Left ventricle myocardium inferior (tissue), 1 donor: ENCODE measurements at regions not wholly inside any gene's neighbourhood (a gene's known extent, or its start where the extent isn't known, plus 50 kb on each side); places are given as distances from the start of the nearest gene placed in this dataset.
"Not testable (repeated sequence)": the region's sequence is repeated elsewhere in the genome, so short reads cannot be mapped to it uniquely, and the experiment has no call there.

Source experiments
- DNase-seq: peaks from one replicate; pipeline ENCODE4 v3.0.0-alpha.2; 2020
- H3K27ac ChIP-seq: fragments of 200-600 bp; replicated peaks from 2 replicates; pipeline ENCODE4 v1.8.0; 2021
- H3K27me3 ChIP-seq: fragments of 200-600 bp; 2 replicates; pipeline ENCODE4 v1.8.0; 2021; ENCODE audit warnings: low read depth
- H3K36me3 ChIP-seq: fragments of 200-600 bp; 2 replicates; pipeline ENCODE4 v1.8.0; 2021
- H3K4me1 ChIP-seq: fragments of 200-600 bp; 2 replicates; pipeline ENCODE4 v1.8.0; 2021
- H3K4me3 ChIP-seq: fragments of 200-600 bp; 2 replicates; pipeline ENCODE4 v1.8.0; 2021; ENCODE audit warnings: mild to moderate bottlenecking, moderate library complexity
- H3K9me3 ChIP-seq: fragments of 200-600 bp; replicated peaks from 2 replicates; pipeline ENCODE4 v1.8.0; 2021
- intact Hi-C: fragments of 100-400 bp; cut with micrococcal nuclease; formaldehyde crosslinking; loops from one replicate; pipeline ENCODE4 v1.11.0; 2022
- TF ChIP-seq, protein P1 (sequence below): fragments of 200-600 bp; IDR thresholded peaks from 2 replicates; pipeline ENCODE4 v1.8.0; 2021; ENCODE audit warnings: antibody characterized with exemption, mild to moderate bottlenecking, borderline replicate concordance
- donor health status: DM: no; HTN: yes; CAD: no; lungs with severe emphysema.

DNA sequence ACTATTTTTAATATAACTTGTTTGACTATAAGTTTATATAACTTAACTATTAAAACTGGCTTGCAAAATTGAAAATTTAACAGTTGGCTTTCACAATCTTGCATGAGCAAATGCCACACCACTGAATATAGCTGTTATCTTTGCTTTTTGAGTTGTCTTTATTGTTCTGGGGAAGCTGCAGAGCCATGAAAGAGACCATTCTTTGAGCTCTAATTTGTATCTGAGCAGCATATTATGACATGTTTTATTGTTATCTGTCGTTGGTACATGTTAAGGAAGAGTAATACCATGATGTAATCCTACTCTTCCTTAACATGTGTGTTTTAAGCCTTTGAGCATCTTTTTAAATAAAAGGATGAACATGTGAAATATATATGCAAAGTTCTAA lies 97.1 kb upstream of the ANK2 start:
- Histone ChIP-seq H3K9me3 (no peaks in the 10 kb centered on the region), H3K4me1 (peaks cover 6% of the 10 kb centered on the region), H3K27ac (no peak overlapping the region), H3K4me3 (no peak overlapping the region), H3K27me3 (no peaks in the 10 kb centered on the region), H3K36me3 (no peaks in the 10 kb centered on the region)
- DNase-seq, result no peak
- intact Hi-C loops, result no loop called here
- TF ChIP-seq, protein P1, sequence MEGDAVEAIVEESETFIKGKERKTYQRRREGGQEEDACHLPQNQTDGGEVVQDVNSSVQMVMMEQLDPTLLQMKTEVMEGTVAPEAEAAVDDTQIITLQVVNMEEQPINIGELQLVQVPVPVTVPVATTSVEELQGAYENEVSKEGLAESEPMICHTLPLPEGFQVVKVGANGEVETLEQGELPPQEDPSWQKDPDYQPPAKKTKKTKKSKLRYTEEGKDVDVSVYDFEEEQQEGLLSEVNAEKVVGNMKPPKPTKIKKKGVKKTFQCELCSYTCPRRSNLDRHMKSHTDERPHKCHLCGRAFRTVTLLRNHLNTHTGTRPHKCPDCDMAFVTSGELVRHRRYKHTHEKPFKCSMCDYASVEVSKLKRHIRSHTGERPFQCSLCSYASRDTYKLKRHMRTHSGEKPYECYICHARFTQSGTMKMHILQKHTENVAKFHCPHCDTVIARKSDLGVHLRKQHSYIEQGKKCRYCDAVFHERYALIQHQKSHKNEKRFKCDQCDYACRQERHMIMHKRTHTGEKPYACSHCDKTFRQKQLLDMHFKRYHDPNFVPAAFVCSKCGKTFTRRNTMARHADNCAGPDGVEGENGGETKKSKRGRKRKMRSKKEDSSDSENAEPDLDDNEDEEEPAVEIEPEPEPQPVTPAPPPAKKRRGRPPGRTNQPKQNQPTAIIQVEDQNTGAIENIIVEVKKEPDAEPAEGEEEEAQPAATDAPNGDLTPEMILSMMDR, result no peak

DNA sequence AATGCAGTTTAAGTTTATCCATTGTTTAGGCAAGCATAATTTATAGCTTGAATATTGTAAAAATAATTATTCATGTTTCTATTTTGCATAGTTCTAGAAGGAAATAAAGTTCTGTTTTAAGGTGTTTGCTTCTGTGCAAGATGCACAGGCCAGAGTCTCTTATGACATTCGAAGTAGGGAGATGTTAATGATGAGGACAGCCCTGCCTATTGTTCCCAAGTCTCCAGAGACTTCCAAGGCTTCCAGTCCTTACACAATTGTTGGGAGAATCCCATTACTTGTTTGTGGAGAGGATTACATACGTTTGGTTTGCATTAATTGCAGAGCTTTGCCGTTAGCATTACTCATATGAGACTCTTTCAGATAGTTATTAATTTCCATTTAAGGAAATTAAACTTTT lies 96.2 kb upstream of the ANK2 start:
- intact Hi-C loops, result no loop called here
- Histone ChIP-seq H3K4me1 (peaks cover 6% of the 10 kb centered on the region), H3K4me3 (no peak overlapping the region), H3K9me3 (no peaks in the 10 kb centered on the region), H3K27me3 (no peaks in the 10 kb centered on the region), H3K36me3 (no peaks in the 10 kb centered on the region), H3K27ac (no peak overlapping the region)
- TF ChIP-seq, protein P1, result no peak
- no peak for DNase-seq

DNA sequence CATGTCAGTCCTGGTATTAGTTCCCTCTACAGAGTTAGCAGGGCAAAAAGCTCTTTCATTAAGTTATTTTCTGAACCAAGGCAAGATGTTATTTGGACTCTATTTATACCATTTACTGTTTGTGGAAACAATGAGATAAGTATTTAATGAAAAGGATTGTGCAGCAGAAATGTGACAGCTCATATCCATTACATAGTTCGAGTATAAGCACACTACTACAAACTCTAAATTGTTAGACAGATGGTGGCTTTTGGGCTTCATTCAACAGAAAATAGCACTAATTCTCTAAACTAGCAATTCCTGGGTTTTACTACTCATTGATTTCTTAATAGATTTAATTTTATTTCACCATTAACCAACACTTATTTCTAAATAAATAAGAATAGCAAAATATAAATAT lies 95.2 kb upstream of the ANK2 start:
- TF ChIP-seq, protein P1, result no peak
- Histone ChIP-seq H3K27ac (no peak overlapping the region), H3K9me3 (no peaks in the 10 kb centered on the region), H3K36me3 (no peaks in the 10 kb centered on the region), H3K4me1 (peaks cover 6% of the 10 kb centered on the region), H3K4me3 (no peak overlapping the region), H3K27me3 (no peaks in the 10 kb centered on the region)
- no peak for DNase-seq
- intact Hi-C loops, result no loop called here

DNA sequence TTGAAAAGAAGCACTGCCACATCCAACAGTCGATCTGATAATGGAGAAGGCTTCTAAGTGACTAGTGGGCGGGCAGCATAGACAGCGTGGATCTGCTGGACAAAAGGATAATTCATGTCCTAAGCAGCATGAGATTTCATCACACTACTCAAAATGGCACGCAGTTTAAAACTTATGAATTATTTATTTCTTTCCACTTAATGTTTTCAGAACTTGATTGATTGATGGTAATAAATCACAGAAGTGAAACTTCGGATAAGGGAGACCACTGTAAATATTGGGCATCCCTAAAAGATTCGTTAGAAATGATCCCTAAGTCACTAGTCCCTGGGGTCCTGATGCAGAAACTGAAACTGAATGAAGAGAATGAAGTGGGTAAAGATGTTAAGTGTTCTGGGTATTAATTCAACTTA lies 93.0 kb upstream of the ANK2 start:
- no peak for DNase-seq
- TF ChIP-seq, protein P1, result no peak
- Histone ChIP-seq H3K27me3 (no peaks in the 10 kb centered on the region), H3K27ac (no peak overlapping the region), H3K9me3 (no peaks in the 10 kb centered on the region), H3K36me3 (no peaks in the 10 kb centered on the region), H3K4me1 (peaks cover 6% of the 10 kb centered on the region), H3K4me3 (no peak overlapping the region)
- intact Hi-C loops, result no loop called here

DNA sequence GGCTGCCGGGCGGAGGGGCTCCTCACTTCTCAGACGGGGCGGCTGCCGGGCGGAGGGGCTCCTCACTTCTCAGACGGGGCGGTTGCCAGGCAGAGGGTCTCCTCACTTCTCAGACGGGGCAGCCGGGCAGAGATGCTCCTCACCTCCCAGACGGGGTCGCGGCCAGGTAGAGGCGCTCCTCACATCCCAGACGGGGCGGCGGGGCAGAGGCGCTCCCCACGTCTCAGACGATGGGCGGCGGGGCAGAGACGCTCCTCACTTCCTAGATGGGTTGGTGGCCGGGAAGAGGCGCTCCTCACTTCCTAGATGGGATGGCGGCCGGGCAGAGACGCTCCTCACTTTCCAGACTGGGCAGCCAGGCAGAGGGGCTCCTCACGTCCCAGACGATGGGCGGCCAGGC lies 91.7 kb upstream of the ANK2 start:
- H3K4me1 ChIP-seq, H3K27ac ChIP-seq, H3K4me3 ChIP-seq, H3K27me3 ChIP-seq, intact Hi-C loops, H3K9me3 ChIP-seq, DNase-seq, H3K36me3 ChIP-seq: not testable (repeated sequence)

DNA sequence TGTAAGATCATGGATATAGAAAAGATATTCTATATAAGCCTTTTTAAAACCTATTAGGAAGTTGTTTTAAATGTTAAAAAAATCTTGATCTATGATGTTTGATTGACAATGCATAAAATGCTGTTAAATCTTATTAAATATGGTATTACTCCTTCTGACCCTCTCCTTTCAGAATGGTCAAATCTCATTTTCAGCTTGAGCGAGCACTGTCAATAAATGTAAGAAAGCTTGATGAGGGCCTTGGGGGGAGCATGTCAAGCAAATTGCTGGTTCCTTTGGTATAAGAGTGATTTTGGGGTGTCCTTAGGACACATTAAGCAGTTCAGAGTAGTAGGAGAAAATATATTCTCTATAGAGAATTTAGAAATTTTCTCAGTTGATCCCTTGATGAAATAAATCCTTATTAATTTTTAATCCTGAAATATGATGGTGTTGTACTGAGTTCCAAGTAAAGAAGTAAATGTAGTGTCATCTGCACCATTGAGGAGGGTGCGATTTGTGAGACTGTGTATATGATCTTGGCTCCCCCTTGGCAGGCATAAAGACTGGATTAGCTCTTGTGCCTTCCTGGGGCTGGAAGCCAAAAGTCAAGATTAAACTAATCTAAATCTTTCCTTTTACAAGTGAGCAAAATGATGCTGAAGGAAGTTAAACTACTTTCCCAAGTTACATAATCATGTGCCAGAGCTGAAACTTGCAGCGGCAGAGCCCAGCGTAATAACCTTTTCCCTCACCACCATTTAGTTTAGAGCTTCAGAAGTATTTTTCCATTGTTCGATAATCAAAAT lies 82.6 kb upstream of the ANK2 start:
- H3K27me3 ChIP-seq, result no peaks in the 10 kb centered on the region
- intact Hi-C loops, result no loop called here
- H3K4me3 ChIP-seq, result no peak overlapping the region
- TF ChIP-seq, protein P1, result no peak
- no peak for DNase-seq
- H3K27ac ChIP-seq, result no peak overlapping the region
- no peaks in the 10 kb centered on the region for H3K4me1 ChIP-seq
- H3K9me3 ChIP-seq, result peaks cover 3% of the 10 kb centered on the region
- no peaks in the 10 kb centered on the region for H3K36me3 ChIP-seq
